ENCODE measurements at regions not wholly inside any gene's neighbourhood (a gene's known extent, or its start where the extent isn't known, plus 50 kb on each side); places are given as distances from the start of the nearest gene placed in this dataset.

DNA sequence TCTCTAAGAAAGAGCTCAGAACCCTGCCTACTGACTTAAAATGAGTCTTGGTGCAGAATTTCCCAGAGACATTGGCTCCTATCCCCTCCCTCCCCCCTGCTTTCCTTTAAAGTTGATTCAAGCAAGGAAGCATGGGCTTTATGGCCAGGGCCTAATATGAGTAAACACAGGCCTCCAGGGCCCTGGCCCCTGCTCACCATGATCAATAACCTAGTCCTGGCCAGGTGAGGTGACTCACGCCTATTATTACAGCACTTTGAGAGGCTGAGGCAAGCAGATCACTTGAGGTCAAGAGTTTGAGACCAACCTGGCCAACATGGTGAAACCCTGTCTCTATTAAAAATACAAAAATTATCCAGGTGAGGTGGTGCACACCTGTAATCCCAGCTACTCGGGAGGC, 165.1 kb upstream of the TMCC3 start:
- CTCF ChIA-PET, result no interaction called here
- no peak for DNase-seq
- H3K27me3 ChIP-seq (ENCODE audit: insufficient read depth), result no peaks in the 10 kb centered on the region
- no peaks in the 10 kb centered on the region for H3F3A ChIP-seq (replicated peaks; ENCODE audit: insufficient read depth)
- POLR2A ChIA-PET, result no interaction called here
- H3K79me2 ChIP-seq (ENCODE audit: insufficient read depth), result no peaks in the 10 kb centered on the region
- no peak overlapping the region for H3K4me2 ChIP-seq
- H3K9ac ChIP-seq, result no peak overlapping the region
- H3K9me3 ChIP-seq, result peaks cover 13% of the 10 kb centered on the region; the same call in 1 of the 2 replicates
- TF ChIP-seq GABPA (IDR thresholded peaks at IDR 0.05; ENCODE audit: low read depth) (no peak), RFX5 (IDR thresholded peaks at IDR 0.05; ENCODE audit: low read length) (no peak), JUND (IDR thresholded peaks at IDR 0.05) (no peak), TAF1 (IDR thresholded peaks at IDR 0.05; ENCODE audit: borderline replicate concordance, low read depth, low read length) (no peak)
- no peaks in the 10 kb centered on the region for H4K20me1 ChIP-seq (ENCODE audit: insufficient read depth)
- WGBS (ENCODE audit: low lambda C conversion rate), result 42% methylated on average over 2 of the region's 2 CpGs
- H3K9me2 ChIP-seq, result no peaks in the 10 kb centered on the region
- H2AFZ ChIP-seq (ENCODE audit: low read depth), result no peak overlapping the region
- no peak overlapping the region for H3K27ac ChIP-seq (ENCODE audit: low read depth in 2 of 2, low read length in 1 of 2)
- H3K4me3 ChIP-seq (ENCODE audit: low read depth in 2 of 2, low read length in 1 of 2), result no peak overlapping the region
- no peaks in the 10 kb centered on the region for H3K4me1 ChIP-seq (ENCODE audit: control insufficient read depth in 1 of 2, insufficient read depth in 2 of 2, low read depth in 1 of 2, low read length in 1 of 2)
- H3K36me3 ChIP-seq (replicated peaks in 1 of 2; ENCODE audit: control insufficient read depth in 1 of 2, insufficient read depth in 2 of 2, low read length in 1 of 2), result no peaks in the 10 kb centered on the region

- POLR2A ChIA-PET, result no interaction called here
- 11% methylated on average over 2 of the region's 2 CpGs for WGBS (ENCODE audit: low lambda C conversion rate)
- TF ChIP-seq, protein P1, sequence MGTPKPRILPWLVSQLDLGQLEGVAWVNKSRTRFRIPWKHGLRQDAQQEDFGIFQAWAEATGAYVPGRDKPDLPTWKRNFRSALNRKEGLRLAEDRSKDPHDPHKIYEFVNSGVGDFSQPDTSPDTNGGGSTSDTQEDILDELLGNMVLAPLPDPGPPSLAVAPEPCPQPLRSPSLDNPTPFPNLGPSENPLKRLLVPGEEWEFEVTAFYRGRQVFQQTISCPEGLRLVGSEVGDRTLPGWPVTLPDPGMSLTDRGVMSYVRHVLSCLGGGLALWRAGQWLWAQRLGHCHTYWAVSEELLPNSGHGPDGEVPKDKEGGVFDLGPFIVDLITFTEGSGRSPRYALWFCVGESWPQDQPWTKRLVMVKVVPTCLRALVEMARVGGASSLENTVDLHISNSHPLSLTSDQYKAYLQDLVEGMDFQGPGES (IDR thresholded peaks at IDR 0.05; ENCODE audit: low read depth, low read length), result no peak
- TF ChIP-seq GABPA (IDR thresholded peaks at IDR 0.05; ENCODE audit: low read depth) (no peak), GATA2 (CRISPR knock-in tag; IDR thresholded peaks at IDR 0.05) (no peak), EP300 (IDR thresholded peaks at IDR 0.05; ENCODE audit: borderline replicate concordance in 1 of 2, low read depth in 1 of 2, low read length in 1 of 2) (no peak), EZH2phosphoT487 (IDR thresholded peaks at IDR 0.05; ENCODE audit: borderline replicate concordance, low read depth) (no peak), ZBTB33 (IDR thresholded peaks at IDR 0.05; ENCODE audit: borderline replicate concordance, low read depth) (no peak), JUND (IDR thresholded peaks at IDR 0.05) (no peak), REST (IDR thresholded peaks at IDR 0.05; ENCODE audit: low read depth, low read length) (no peak), TEAD4 (IDR thresholded peaks at IDR 0.05; ENCODE audit: borderline replicate concordance, insufficient read depth) (no peak), FOSL2 (IDR thresholded peaks at IDR 0.05; ENCODE audit: borderline replicate concordance, low read depth) (no peak), TAF1 (IDR thresholded peaks at IDR 0.05; ENCODE audit: borderline replicate concordance, low read depth, low read length) (no peak), RFX5 (IDR thresholded peaks at IDR 0.05; ENCODE audit: low read length) (no peak), MAX (IDR thresholded peaks at IDR 0.05; ENCODE audit: low read depth) (no peak), RCOR1 (IDR thresholded peaks at IDR 0.05; ENCODE audit: low read length) (no peak), NFIC (IDR thresholded peaks at IDR 0.05; ENCODE audit: borderline replicate concordance) (no peak)
- TF ChIP-seq, protein P2, sequence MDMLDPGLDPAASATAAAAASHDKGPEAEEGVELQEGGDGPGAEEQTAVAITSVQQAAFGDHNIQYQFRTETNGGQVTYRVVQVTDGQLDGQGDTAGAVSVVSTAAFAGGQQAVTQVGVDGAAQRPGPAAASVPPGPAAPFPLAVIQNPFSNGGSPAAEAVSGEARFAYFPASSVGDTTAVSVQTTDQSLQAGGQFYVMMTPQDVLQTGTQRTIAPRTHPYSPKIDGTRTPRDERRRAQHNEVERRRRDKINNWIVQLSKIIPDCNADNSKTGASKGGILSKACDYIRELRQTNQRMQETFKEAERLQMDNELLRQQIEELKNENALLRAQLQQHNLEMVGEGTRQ (IDR thresholded peaks at IDR 0.05; ENCODE audit: borderline replicate concordance, low read depth, low read length), result no peak
- TF ChIP-seq, protein P3, sequence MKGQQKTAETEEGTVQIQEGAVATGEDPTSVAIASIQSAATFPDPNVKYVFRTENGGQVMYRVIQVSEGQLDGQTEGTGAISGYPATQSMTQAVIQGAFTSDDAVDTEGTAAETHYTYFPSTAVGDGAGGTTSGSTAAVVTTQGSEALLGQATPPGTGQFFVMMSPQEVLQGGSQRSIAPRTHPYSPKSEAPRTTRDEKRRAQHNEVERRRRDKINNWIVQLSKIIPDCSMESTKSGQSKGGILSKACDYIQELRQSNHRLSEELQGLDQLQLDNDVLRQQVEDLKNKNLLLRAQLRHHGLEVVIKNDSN (IDR thresholded peaks at IDR 0.05; ENCODE audit: borderline replicate concordance, low read depth), result no peak
Measured at GRCh38 chr12:94813314-94813713, 163.0 kb upstream of the TMCC3 start.

More at GRCh38 chr12:94813314-94813713, 163.0 kb upstream of the TMCC3 start:
- H3K4me3 ChIP-seq (ENCODE audit: low read depth in 2 of 2, low read length in 1 of 2), result no peak overlapping the region
- no peaks in the 10 kb centered on the region for H3K79me2 ChIP-seq (ENCODE audit: insufficient read depth)
- no peak overlapping the region for H2AFZ ChIP-seq (ENCODE audit: low read depth)
- no peak overlapping the region for H3K9ac ChIP-seq
- DNase-seq, result no peak
- no peaks in the 10 kb centered on the region for H3K27me3 ChIP-seq (ENCODE audit: insufficient read depth)
- H3K4me2 ChIP-seq, result no peak overlapping the region
- H3K9me3 ChIP-seq, result peaks cover 13% of the 10 kb centered on the region; the same call in 1 of the 2 replicates
- CTCF ChIA-PET, result no interaction called here
- H4K20me1 ChIP-seq (ENCODE audit: insufficient read depth), result no peaks in the 10 kb centered on the region
- H3K27ac ChIP-seq (ENCODE audit: low read depth in 2 of 2, low read length in 1 of 2), result no peak overlapping the region
- no peaks in the 10 kb centered on the region for H3F3A ChIP-seq (replicated peaks; ENCODE audit: insufficient read depth)
- no peaks in the 10 kb centered on the region for H3K9me2 ChIP-seq
- H3K4me1 ChIP-seq (ENCODE audit: control insufficient read depth in 1 of 2, insufficient read depth in 2 of 2, low read depth in 1 of 2, low read length in 1 of 2), result no peaks in the 10 kb centered on the region
- no peaks in the 10 kb centered on the region for H3K36me3 ChIP-seq (replicated peaks in 1 of 2; ENCODE audit: control insufficient read depth in 1 of 2, insufficient read depth in 2 of 2, low read length in 1 of 2)

All from SK-N-SH (cell line).